HT1080 (cell line): ENCODE measurements at regions not wholly inside any gene's neighbourhood (a gene's known extent, or its start where the extent isn't known, plus 50 kb on each side); places are given as distances from the start of the nearest gene placed in this dataset.
A peak's percentile ranks its signal among the peaks of the same experiment; 100 is the strongest.

Experiments used
- DNase-seq: peaks from one replicate; pipeline ENCODE4 v3.0.0-alpha.2; 2015; ENCODE audit warnings: low read depth

DNA sequence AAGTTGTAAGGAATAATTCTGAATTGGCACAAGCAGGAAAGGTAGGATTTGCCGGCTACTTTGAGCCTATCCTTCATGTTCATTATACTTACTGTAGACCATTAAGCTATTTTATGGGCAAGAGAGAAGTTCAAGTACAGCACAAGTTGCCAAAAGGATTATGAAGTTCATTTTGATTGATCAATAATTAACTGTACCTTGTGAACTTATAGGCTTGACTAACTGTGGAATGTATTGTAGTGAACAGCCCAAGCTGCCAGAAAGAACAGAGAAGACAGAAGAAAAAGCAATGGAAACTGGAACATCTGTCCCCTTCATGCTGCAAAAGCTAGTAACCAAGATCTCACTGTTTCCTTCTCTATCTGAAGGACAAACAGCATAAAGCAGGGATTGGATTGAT, 810.1 kb upstream of the ZEB2 start:
- DNase-seq, result no peak

DNA sequence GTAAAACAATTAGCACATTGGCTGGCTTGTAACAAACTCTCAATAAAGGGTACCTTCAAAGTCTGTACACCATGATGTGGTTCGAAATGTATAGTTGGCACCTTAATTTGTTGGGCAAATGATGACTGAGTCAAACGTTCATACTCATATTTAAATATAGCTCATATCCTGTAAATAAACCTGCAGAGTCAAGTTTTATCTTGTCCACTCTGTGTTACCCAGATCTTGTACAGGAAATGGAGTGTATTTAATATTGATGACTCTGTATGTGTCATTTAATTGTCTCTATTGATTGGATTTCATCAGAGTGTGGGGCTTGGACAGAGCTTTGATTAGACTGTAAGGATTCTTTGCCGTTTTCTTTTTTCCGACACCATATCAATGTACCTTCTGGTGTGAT, 805.6 kb upstream of the ZEB2 start:
- peak; percentile 10 for DNase-seq

DNA sequence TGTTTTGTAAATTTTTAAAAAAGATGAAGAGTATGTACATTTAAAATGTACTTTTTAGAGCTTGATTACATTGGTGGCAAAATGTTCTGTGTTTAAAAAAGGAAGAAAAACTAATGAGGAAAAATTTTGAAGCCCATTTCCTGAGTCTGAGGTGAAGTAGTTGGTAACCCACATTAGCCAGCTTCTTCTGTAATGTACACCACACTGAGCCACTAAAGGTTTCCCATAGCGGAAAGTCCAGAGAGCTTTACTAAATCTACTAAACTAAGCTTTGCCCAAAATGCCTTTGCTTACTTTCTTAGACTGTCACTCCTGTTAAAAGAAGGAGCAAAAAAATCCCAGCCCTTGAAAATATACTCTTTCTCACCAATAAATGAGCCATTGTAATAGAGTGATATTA, 804.8 kb upstream of the ZEB2 start:
- no peak for DNase-seq

DNA sequence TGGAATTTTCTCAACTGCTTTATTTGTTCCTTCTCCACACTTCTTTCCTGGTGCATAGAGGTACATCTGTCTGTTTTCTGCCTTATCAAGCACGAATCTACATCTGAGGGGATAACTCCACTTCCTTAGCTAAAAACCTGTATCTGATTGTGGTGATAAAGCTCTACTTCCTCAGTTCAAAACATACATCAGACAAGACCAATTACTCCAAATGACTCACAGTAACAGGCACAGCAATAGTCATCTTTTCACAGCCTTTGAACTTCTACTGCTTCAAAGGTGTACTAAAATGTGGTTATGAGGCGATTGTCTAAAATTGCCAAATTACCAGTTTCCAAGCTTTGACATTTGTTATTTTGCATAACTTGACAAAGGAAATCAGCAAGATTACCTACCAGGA, 803.6 kb upstream of the ZEB2 start:
- peak; percentile 65 for DNase-seq

DNA sequence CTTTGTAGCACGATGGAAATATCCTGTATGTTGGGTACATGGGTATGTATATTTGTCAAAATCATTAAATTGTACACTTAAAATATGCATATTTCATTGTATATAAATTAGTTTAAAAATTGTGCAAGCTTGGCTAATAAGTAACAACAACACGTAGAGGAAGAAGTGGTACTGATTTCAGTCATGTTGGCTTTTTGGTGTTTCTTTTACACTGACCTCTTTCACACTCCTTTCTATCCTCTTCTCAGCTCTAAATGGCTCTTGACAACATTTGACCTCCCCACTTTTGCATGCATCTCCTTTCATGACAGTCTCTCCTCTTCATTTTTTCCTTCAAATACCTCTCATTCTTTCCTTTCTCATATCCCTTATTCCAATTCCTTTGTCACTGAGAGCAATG, 801.4 kb upstream of the ZEB2 start:
- no peak for DNase-seq

DNA sequence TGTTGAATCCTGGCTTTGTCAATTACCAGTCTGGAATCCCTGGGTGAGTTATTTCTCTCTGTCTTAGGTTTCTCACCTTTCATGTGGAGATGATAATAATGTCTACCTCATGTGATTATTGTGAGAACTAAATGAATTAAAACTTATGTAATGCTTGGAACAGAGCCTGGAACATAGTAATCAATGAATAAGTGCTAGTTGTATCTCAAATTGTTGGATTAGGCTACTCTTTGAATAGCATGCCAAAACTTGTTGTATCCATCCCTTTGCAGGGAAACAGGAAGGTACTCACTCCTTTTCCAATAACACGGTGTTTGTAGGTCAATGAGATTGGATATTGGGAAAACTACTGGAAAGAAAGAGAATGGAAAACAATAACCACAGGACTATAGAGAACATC, 796.6 kb upstream of the ZEB2 start:
- no peak for DNase-seq

DNA sequence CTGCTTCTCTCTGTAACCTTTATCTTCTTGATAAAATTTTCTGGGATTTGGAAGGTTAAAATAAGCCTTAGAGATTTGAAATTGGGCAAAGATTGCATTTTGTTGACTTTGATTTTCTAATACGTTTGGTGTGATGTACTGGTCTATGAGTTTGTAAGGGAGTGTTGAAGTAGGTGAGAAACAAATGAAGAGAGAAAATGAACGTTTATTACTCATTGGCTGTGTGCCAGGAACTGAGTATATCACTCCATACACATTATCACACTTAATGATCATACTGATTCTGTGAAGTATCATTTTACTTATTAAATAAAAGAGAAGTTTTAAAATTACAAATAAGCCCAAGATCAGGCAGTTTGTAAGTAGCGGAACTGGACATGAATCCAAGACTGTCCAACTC, 795.1 kb upstream of the ZEB2 start:
- DNase-seq, result no peak

DNA sequence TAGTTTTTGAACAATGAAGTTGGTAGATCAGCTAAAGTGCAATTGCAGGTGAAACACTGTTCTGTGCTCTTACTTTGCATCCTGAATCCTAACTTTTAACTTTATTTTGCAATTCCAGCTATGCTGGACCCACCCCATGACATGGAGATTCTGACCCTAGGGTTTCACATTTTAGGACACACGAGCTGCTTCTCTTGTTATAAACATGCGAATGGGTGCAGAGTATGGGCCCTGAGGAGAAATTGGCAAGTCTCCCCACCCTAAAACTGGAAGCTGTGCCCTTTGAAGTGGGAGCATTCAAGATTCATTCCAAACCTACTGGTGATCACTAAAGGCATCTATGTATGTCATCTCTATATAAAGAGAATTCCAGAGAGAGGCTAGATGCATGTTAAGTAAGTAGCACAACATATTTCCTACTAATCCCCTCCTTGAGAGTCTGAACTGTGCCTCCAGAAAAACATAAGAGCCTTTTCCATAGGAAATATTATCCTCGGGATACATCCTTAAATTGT, 794.3 kb upstream of the ZEB2 start:
- DNase-seq, result no peak

DNA sequence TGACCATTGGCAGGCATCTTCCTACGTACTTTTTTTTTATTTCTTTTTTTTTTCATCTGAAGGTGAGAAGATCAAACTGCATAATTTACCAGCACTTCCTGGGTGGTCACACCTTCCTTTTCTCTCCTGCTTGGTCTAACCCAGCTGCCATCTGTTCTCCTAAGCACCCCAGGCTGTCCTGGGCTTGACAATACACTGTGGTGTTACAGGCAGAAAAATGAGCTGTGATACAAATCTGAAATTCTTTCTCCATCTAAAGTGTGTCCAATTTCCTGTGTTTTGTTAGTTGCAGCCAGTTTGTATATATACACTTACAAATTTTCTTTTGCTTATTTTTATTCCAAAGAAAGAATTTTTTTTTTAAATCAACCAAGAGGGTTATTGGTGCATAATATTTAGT, 786.0 kb upstream of the ZEB2 start:
- no peak for DNase-seq

DNA sequence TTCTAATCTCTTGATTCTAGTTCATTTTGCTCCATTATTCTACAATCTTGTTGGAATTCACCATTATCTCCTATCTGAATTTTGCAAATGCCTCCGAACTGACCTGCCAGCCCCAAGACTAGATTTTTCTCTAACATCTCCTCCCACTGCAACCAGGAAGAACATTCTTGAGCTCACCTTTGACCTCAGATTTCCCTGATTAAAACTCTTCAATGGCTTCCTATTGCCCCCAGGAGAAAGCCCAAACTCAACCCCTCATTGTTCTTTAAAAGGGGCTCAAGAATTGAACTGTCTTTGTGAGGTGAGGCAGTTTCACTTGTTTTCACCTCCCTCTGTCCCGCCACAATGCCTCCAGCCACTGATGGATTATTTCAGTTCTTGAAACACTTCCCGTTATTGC, 784.6 kb upstream of the ZEB2 start:
- no peak for DNase-seq

DNA sequence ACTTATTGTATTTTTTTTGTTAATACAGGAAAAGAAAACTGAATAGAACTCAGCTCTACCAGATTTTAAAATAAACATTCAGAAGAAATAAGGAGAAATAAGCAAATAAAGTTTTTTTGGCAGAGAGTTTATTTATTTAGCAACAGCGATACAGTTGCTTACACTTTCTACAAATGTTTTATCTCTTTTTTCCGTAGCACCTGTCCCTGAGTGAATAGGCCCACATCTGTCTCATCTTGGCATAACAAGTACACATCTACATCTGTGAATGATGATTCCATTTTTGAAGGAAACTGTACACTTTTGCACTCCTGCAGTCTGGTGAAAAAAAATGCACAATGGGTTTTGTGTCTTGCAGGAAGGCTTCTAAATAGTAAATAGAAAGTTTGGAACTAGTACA, 783.6 kb upstream of the ZEB2 start:
- DNase-seq, result no peak

DNA sequence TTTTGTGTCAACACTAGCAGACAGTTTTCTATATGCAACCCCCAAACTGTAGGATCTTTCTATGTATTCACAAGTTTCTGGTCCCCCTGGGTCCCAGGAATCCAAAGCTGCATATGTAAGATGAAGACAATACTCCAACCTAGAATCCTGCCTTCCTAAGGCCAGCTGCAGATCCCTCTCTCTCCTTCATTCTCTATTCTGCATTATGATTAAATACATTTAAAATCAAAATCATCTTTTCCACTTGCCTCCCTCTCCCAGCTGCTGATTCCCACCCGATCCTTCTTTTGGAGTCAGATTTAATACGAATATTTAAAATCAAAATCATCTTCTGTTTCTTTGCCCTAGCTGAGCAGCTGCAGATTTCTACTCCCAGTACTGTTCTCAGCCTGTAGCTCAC, 783.0 kb upstream of the ZEB2 start:
- no peak for DNase-seq

DNA sequence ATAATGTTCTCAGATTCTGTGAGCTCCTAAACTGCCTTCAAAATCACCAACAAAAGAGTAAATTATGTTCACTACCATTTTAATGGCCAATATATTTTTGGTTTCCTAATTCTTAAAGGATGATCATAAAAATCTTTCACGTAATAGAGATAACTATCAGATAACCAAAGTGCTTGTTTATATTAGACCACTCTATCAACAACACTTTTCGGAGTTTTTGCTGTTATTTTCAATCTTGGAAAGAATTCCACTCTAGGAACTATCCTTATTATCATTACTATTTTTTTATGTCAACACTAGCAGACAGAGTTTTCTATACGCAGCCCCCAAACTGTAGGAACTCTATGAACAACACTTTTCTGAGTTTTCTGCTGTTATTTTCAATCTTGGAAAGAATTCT, 782.5 kb upstream of the ZEB2 start:
- no peak for DNase-seq

DNA sequence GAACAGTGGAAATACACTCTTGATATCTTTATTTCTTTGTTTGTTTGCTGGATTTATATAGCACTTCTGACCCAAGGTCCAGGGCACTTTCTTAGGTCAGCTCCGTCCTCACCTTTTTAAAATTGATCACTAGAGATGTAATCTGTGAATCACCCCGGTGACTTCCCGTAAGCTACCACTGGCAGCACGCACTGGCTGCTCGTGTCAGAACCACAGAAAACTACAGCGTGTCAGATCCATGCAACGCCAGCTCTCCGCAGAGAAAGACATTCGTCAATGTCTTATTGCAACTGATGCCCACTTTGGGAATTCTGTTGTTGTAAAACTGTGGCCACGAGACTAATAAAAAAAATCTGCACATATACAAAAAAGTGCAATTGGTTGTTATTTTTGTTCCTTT, 779.4 kb upstream of the ZEB2 start:
- DNase-seq, result no peak

DNA sequence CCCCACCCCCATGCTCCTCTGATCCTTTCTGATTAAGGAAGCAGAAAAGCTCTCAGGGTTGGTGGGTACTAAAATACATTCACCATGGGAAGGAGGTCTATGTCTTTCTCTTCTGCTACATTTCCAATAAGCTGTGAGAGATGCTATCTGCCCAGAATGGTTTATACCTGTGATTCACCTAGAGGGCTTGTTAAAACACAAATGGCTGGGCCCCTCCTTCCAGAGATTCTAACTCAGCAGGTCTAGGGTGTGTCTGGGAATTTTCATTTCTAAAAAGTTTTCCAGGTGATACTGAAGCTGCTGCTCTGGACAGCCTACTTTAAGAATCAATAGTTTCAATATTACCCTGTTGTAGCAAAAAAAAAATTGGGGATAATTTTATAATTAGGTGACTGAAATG, 772.2 kb upstream of the ZEB2 start:
- DNase-seq, result no peak

DNA sequence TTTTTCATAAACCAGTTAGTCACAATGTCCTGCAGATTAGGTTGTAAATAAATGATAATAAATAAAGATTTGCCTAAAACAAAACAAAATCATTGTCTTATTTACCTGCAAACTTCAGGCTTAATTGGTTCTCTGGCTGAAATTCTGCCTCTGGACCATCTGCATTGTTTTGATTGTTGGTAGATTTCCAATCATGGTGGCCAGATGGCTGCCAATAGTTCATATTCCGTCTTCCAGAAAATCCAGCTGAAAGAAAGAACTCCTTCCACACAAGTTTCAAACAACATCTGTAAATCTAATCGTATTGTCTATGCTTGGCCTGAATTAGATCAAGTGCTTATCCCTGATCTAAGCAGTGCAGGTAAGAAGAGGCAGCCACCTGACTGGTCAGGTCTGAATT, 771.1 kb upstream of the ZEB2 start:
- no peak for DNase-seq

DNA sequence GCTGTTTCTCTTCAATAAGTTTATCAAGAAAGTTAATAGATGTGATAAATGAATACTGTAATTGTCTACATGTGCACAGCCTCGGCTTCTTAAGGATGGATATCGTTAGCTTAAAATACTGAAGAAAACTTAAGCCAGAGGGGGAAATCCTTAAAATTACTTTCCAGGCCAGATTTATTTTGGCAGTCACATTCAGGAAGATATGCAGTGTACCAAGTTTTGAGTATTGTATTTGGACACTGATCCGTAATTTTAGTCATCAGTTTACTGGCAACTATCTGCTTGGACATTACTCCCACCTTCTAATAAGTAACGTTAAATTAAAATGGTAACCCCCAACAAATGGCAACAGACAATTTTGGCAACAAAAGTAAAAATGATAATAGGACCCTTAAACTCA, 770.0 kb upstream of the ZEB2 start:
- DNase-seq, result no peak

DNA sequence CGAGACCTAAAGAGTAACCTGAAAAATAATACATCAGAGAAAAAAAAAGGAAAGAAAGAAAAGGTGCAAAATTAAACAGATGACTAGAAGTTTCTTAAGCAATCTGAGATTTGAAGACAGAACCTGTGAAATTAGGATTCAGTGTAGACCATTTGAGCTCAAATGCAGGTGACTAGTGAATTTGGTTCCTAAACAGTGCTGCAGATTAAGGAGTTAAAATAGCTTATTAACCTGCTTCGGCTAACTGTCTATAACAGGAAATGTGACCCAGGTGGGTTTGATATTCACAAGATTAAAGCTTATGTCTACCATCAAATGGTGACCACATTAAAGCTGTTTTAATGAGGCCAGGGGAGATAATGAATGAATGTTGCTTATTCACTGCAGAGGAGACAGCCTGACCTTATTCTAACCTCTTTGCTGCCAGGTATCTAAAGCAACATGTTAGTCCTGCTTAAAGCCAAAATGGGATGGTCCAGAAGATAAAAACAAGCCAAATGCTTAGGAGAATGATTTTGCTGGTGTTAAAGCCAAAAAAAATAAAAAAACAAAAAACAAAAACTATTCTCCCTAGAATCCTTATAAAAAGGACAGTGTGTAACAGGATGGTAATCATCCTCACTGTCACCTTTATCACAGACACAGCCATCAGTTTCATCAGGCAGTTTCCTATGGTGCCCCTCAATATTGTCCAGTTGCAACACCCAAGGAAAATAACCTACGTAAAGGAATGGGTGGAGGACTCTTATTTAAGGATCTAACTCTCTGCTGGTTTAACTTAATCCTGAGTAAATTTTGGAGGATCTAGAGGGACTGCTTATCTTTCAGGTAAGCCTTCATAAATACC, 769.0 kb upstream of the ZEB2 start:
- no peak for DNase-seq

DNA sequence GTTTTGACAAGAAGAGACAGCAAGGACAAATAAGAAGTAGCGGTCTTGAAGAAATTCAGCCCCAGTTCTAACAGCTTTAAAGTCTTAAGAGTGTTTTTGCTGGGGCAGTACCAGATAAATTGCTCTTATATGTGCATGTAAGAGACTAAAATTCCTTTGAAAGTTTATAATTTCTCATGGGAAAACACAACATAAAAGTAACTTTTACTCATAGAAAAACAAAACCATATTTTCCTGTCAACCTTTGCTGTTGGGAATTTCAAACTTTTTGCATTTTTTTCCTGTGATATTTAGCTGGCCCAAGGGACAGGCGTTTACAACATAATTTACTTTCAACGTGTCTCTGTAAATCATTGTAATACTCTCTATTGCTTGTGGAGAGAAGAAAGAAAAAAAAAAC, 767.8 kb upstream of the ZEB2 start:
- no peak for DNase-seq

DNA sequence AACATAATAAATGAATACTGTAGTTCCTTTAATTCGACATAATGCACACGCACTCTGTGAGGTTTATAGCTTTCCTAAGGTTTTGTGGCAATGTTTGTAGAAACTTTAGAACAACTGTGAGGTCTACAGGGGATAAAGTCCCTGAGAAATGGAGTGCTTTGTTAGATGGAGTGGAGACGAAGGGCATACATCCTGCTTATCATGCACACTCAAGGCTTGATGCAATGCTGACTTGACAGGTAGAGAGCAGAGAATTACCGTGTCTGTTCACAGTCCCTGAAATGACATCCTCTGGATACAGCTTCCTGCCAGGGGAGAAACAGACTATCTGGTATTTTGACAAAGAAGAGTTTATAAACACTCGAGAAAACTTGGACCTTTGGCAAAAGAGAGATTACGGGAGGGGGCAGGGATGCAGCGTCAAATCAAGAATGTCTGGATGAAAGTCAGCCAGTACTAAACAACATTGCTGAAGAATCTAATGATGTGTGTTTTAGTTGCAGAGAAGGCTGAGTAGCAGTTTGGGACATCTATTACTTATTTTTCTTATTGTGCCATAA, 766.9 kb upstream of the ZEB2 start:
- DNase-seq, result no peak

DNA sequence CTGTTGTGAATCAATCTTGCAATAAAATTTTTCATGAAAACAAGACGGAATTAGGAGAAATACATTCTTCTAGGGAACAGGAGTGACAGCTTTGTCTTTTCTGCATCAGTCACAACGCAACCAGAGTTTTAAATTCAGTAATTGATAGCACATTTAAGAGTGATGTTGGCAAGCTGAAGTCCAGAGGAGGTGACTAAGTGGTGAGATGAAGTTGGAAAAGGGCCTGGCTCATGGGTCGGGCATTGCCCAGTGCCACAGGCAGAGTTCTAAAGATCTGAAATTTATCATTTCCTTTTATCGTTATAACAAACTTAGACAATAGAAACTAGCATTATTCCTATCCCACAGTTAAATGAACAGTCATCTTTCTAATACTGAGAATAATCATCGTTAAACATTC, 764.6 kb upstream of the ZEB2 start:
- peak; percentile 4 for DNase-seq

DNA sequence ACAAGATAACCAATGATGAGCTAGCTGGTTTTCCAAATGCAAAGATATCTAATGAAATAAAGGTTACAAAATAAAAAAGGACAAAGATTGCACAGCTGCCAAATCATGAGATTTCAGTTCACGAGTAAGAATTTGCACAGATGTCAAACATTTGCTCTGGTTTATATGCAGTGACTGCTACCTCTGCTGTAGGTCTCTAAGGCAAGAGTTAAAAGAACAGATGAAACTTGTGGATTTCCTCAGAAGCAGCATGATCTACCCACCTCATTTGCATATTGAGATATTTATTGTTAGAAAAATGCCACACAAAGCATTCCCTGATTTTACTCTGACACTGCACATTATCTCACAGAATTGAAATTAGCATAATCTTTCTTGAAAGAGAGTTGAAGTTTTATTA, 763.2 kb upstream of the ZEB2 start:
- no peak for DNase-seq

DNA sequence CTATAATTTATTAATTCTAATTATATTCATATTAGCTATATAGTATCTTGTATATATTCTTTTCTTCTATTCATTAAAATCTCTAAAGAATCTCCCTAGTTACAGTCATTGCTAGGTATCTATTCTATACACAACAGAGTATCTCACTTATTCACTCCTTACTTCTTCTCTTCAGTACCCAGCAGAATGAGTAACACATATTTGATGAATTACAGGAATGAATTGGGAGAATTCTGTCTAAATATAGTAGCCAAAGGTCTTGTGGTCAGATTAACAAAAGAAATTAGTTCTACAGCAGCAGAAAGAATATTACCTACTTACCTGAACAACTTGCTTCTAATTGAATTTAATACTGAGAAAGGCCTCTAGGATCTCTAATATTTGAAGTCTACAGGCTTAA, 758.0 kb upstream of the ZEB2 start:
- DNase-seq, result peak; percentile 13
